HEK293T (cell line): ENCODE measurements at regions not wholly inside any gene's neighbourhood (a gene's known extent, or its start where the extent isn't known, plus 50 kb on each side); places are given as distances from the start of the nearest gene placed in this dataset.
"Not testable (repeated sequence)": the region's sequence is repeated elsewhere in the genome, so short reads cannot be mapped to it uniquely, and the experiment has no call there.

Source experiments
- CTCF ChIA-PET: fragments of 350-600 bp; formaldehyde crosslinking; extraction: SDS; loops from one replicate; lab custom pipeline; 2021; ENCODE audit warnings: antibody characterized with exemption, inconsistent platforms; lab: Yijun Ruan, JAX
- POLR2A ChIA-PET: fragments of 350-600 bp; formaldehyde crosslinking; extraction: SDS; loops from one replicate; lab custom pipeline; 2020; ENCODE audit warnings: antibody characterized with exemption, inconsistent platforms; lab: Yijun Ruan, JAX
- DNase-seq: peaks from one replicate; pipeline ENCODE4 v3.0.0; 2012; ENCODE audit warnings: mixed read lengths; ENCODE audit errors: extremely low spot score
- ARNT ChIP-seq: fragments of 450-650 bp; IDR thresholded peaks from 2 replicates; pipeline ENCODE4 v1.6.1; 2017; ENCODE audit warnings: mild to moderate bottlenecking
- BHLHE40 ChIP-seq: fragments of 450-650 bp; IDR thresholded peaks from 2 replicates; pipeline ENCODE4 v1.6.1; 2016; ENCODE audit warnings: mild to moderate bottlenecking, moderate library complexity, borderline replicate concordance
- CTBP1 ChIP-seq: fragments of 450-650 bp; IDR thresholded peaks from 2 replicates; pipeline ENCODE4 v1.6.1; 2016; ENCODE audit warnings: borderline replicate concordance
- ELF4 ChIP-seq: fragments of 450-650 bp; IDR thresholded peaks from 2 replicates; pipeline ENCODE4 v1.6.1; 2017; ENCODE audit warnings: antibody characterized with exemption
- FOXA1 ChIP-seq: fragments of 450-650 bp; IDR thresholded peaks from 2 replicates; pipeline ENCODE4 v1.6.1; 2016; ENCODE audit warnings: mild to moderate bottlenecking
- FOXK2 ChIP-seq: fragments of 450-650 bp; IDR thresholded peaks from 2 replicates; pipeline ENCODE4 v1.6.1; 2016; ENCODE audit warnings: mild to moderate bottlenecking
- FOXM1 ChIP-seq: fragments of 450-650 bp; IDR thresholded peaks from 2 replicates; pipeline ENCODE4 v1.6.1; 2017; ENCODE audit warnings: mild to moderate bottlenecking, borderline replicate concordance
- HDGF ChIP-seq: fragments of 450-650 bp; IDR thresholded peaks from 2 replicates; pipeline ENCODE4 v1.6.1; 2017; ENCODE audit warnings: antibody characterized with exemption, borderline replicate concordance
- L3MBTL2 ChIP-seq: fragments of 450-650 bp; conservative IDR thresholded peaks from 2 replicates; pipeline ENCODE4 v1.6.1; 2016; ENCODE audit warnings: mild to moderate bottlenecking
- LEF1 ChIP-seq: fragments of 450-650 bp; IDR thresholded peaks from 2 replicates; pipeline ENCODE4 v1.6.1; 2017; ENCODE audit warnings: mild to moderate bottlenecking, borderline replicate concordance
- NFRKB ChIP-seq: fragments of 450-650 bp; IDR thresholded peaks from 2 replicates; pipeline ENCODE4 v1.6.1; 2016; ENCODE audit warnings: mild to moderate bottlenecking, moderate library complexity
- SP1 ChIP-seq: fragments of 450-650 bp; IDR thresholded peaks from 2 replicates; pipeline ENCODE4 v1.6.1; 2017
- SUZ12 ChIP-seq: fragments of 450-650 bp; IDR thresholded peaks from 2 replicates; pipeline ENCODE4 v1.6.1; 2016; ENCODE audit warnings: mild to moderate bottlenecking
- TARDBP ChIP-seq: fragments of 450-650 bp; IDR thresholded peaks from 2 replicates; pipeline ENCODE4 v1.6.1; 2016
- ZNF384 ChIP-seq: fragments of 450-650 bp; IDR thresholded peaks from 2 replicates; pipeline ENCODE4 v1.6.1; 2016
- TF ChIP-seq, protein P1 (sequence below): fragments of 450-650 bp; IDR thresholded peaks from 2 replicates; pipeline ENCODE4 v1.6.1; 2016

DNA sequence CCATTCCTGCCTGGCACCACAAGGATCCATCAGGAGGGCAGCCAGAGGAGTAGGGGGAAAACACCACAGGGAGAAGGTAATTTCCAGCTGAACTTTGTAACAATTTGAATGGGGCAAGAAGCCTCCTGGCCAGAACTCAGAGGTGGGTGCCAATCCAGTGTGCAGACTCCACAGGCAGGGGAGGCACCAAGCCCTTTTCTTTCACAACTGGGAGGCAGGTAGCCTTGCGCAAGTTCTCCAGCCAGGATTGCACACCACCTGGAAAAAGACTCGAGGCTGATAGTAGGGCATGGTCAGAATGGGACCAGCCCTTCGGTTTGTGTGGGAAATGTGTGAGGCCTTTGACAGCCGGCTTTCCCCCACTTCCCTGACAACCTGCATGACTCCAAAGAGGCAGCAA is 161.9 kb upstream of the ARHGAP42 start:
- ChIA-PET POLR2A (no interaction called here), CTCF (interaction anchor here (0.9 kb wide), 1 partner anchor 35 kb away, joined by 3 read pairs; no protein-coding TSS in a partner anchor)
- no peak for TF ChIP-seq ELF4
- TF ChIP-seq CTBP1, result no peak
- no peak for TF ChIP-seq BHLHE40
- no peak for TF ChIP-seq FOXA1
- TF ChIP-seq ARNT, result no peak
- no peak for TF ChIP-seq ZNF384
- no peak for TF ChIP-seq SUZ12
- TF ChIP-seq TARDBP, result no peak
- TF ChIP-seq SP1, result no peak
- TF ChIP-seq LEF1, result no peak
- TF ChIP-seq FOXK2, result no peak
- TF ChIP-seq HDGF, result no peak
- no peak for TF ChIP-seq NFRKB
- TF ChIP-seq, protein P1, sequence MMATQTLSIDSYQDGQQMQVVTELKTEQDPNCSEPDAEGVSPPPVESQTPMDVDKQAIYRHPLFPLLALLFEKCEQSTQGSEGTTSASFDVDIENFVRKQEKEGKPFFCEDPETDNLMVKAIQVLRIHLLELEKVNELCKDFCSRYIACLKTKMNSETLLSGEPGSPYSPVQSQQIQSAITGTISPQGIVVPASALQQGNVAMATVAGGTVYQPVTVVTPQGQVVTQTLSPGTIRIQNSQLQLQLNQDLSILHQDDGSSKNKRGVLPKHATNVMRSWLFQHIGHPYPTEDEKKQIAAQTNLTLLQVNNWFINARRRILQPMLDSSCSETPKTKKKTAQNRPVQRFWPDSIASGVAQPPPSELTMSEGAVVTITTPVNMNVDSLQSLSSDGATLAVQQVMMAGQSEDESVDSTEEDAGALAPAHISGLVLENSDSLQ, result no peak
- no peak for TF ChIP-seq FOXM1
- TF ChIP-seq L3MBTL2, result no peak
- DNase-seq, result no peak

DNA sequence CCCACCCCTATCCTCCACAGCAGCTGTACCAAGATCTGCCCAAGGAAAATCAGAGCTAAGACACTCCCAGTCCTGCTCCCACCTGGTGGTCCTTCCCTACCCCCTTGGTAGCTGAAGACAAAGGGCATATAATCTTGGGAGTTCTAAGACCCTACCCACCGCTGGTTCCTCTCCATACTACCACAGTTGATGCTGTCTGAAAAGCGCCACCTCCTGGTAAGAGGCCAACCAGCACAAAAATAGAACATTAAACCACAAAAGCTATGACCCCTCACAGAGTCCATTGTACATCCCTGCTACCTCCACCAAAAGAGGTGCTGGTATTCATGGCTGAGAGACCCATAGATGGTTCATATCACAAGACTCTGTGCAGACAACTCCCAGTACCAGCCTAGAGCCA is 161.5 kb upstream of the ARHGAP42 start:
- TF ChIP-seq ELF4, result no peak
- no peak for TF ChIP-seq BHLHE40
- TF ChIP-seq FOXA1, result no peak
- TF ChIP-seq ARNT, result no peak
- TF ChIP-seq, protein P1, result no peak
- TF ChIP-seq FOXK2, result no peak
- no peak for TF ChIP-seq SUZ12
- TF ChIP-seq CTBP1, result no peak
- DNase-seq, result no peak
- POLR2A ChIA-PET, result no interaction called here
- CTCF ChIA-PET, result interaction anchor here (0.9 kb wide), 1 partner anchor 34 kb away, joined by 3 read pairs; no protein-coding TSS in a partner anchor

DNA sequence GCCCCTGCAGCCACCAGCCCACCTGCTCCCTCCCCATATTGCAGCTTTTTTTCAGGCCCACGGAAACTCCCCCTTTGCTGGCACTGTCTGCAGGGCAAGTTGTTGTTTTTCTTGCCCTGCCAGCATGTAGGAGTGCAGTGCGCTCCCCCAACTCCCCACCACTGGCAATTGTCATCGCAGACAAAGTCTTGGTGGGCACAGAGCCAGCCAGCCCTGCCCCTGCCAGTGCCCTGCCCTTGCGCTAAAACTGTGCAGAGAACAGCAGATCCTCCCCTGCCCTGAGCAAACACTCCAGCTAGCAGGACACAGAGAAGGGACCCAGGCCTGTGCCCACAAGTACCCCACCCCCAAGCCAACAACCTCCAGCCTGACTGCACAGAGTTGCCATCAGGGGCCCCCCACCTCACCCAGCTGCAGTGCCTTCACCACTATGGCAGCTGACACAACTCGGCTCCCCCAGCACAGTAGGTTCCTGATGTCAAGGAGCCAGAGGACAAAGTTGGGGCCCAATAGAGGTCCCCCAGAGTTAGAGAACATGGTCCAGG is 158.1 kb upstream of the ARHGAP42 start:
- DNase-seq, result no peak
- ChIA-PET CTCF (no interaction called here), POLR2A (no interaction called here)
- TF ChIP-seq, protein P1, result no peak
- no peak for TF ChIP-seq L3MBTL2
- no peak for TF ChIP-seq HDGF
- TF ChIP-seq ELF4, result no peak
- no peak for TF ChIP-seq ARNT
- no peak for TF ChIP-seq CTBP1
- TF ChIP-seq FOXK2, result no peak
- no peak for TF ChIP-seq ZNF384
- TF ChIP-seq TARDBP, result no peak
- TF ChIP-seq BHLHE40, result no peak
- TF ChIP-seq FOXA1, result no peak
- TF ChIP-seq FOXM1, result no peak
- TF ChIP-seq NFRKB, result no peak
- TF ChIP-seq SUZ12, result no peak
- TF ChIP-seq LEF1, result no peak
- TF ChIP-seq SP1, result no peak

DNA sequence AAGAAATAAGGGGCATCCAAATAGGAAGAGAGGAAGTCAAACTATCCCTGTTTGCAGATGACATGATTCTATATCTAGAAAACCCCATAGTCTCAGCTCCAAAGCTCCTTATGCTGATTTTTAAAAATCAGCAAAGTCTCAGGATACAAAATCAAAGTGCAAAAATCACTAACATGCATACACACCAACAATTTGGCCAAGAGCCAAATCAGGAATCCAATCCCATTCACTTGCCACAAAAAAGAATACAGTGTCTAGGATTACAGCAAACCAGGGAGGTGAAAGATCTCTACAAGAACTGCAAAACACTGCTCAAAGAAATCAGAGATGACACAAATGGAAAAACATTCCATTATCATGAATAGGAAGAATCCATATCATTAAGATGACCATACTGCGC is 155.8 kb upstream of the ARHGAP42 start:
- CTCF ChIA-PET, DNase-seq, POLR2A ChIA-PET: not testable (repeated sequence)

DNA sequence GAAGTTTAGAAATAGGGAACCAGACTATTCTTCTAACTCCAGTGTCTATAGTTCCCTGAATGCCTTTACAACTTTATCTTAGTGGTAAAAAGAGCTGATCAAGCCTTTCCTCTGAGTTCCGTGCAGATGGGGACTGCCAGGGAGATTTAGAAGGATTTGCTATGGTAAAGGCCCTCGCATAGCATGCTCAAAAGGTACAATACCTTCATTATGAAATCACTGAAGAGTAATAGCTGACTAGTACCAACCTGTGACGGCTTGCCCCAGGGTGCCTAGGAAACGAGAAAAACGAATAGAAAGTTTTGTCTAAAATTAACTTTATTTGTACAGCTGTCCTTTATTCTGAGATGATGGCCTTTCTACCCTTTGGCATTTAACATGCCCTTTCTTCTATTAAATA is 150.1 kb upstream of the ARHGAP42 start:
- DNase-seq, result no peak
- TF ChIP-seq FOXM1, result no peak
- TF ChIP-seq ZNF384, result no peak
- TF ChIP-seq LEF1, result no peak
- TF ChIP-seq BHLHE40, result no peak
- TF ChIP-seq L3MBTL2, result no peak
- TF ChIP-seq ARNT, result no peak
- no peak for TF ChIP-seq CTBP1
- TF ChIP-seq ELF4, result no peak
- TF ChIP-seq FOXA1, result no peak
- TF ChIP-seq NFRKB, result no peak
- TF ChIP-seq SP1, result no peak
- TF ChIP-seq, protein P1, result no peak
- TF ChIP-seq TARDBP, result no peak
- no peak for TF ChIP-seq SUZ12
- no peak for TF ChIP-seq FOXK2
- ChIA-PET POLR2A (no interaction called here), CTCF (no interaction called here)

DNA sequence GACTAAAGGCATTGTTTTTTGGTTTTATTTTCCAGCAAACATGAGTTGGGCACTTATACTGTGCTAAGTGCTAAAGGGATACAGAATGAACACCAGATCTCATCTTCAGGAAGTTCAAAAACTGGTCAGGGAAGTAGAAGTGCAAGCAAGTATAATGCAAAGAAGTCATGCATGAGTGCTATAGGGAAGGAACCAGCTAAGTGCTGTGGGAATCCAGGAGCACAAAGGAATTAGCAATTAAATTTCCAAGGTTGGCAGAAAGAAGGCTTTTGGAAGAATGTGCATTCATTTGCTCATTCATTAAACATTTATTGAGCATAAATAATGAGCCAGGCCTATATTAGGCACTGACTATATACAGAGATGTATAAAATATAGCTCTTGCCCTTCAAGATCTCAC is 143.7 kb upstream of the ARHGAP42 start:
- ChIA-PET POLR2A (no interaction called here), CTCF (no interaction called here)
- TF ChIP-seq TARDBP, result no peak
- no peak for TF ChIP-seq LEF1
- no peak for TF ChIP-seq FOXM1
- TF ChIP-seq NFRKB, result no peak
- TF ChIP-seq CTBP1, result no peak
- no peak for TF ChIP-seq HDGF
- TF ChIP-seq, protein P1, result no peak
- DNase-seq, result no peak
